GM19193 (cell line): ENCODE measurements at regions not wholly inside any gene's neighbourhood (a gene's known extent, or its start where the extent isn't known, plus 50 kb on each side); places are given as distances from the start of the nearest gene placed in this dataset.

Source experiments
- POLR2A ChIP-seq: IDR thresholded peaks from 4 replicates; pipeline ENCODE4 v1.6.1; 2011; ENCODE audit not compliant: insufficient read depth, insufficient read length; ENCODE audit errors: extremely low read depth

DNA sequence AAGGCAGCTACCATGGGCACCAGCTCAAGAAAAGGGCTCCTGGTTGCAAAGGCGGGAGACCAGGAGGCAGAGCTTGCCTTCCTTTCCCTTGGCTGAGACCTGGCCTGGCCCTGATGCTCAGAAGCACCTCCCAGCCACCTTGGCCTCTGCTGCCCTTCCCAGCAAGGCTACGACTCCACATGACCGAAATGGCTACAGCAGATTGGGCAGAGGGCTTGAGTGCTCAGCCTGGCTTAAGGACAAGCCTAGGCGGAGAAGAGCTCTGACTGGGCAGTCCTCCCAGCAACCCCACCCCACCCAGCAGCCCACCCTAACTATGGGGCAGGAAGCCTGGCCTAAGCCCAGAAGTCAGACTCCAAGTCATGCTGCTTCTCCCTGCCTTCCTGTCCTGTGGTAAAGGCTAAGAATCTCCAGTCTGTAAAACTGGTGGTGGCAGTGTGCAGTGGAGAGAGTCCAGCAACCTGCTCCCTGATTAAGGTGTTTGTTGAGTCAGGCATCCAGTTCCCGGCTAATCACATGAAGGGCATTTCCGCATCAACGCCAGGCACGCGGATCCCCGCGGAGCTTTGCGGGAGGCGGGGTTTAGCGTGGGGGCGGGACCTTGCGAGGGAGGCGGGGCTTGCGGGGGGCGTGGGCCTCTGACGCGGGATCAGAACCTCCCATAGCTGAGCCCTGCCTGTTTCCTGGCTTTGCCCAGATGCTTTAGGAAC, 256.0 kb downstream of the BCL11A start:
- no peak for TF ChIP-seq POLR2A

DNA sequence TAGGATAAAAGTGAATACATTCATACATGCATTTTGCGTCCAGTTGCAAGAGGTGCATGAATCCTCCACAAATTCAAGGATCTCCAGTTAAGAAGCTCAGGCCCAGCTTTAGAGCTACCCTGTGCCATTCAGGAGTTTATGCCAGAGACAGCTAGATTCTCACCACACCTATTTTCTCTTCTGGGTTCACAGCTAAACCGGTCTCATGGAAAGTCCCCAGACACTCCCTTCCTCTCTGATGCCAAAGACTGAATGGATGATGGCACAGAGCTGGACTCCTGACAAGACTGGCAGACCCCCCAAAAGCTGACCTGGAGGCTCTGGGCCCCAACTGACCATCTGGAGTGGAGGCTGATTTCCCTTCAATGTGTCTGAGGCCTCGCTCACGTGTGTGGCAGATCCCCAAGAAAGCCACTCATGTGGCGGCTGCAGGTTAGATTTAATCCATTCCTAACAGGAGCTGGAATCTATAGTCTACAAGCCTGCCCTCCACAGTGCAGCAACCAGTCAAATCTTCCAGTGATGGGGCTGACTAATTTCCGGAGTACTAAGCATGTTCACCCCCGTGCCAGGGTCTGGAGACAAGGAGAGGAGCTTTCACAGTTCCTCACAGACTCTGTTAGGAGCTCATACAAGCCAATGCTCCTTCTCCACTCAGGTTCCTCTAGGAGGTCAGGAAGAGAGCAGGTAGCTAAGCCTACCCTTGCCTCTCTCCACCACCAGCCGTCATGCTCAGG, 257.1 kb downstream of the BCL11A start:
- TF ChIP-seq POLR2A, result no peak

DNA sequence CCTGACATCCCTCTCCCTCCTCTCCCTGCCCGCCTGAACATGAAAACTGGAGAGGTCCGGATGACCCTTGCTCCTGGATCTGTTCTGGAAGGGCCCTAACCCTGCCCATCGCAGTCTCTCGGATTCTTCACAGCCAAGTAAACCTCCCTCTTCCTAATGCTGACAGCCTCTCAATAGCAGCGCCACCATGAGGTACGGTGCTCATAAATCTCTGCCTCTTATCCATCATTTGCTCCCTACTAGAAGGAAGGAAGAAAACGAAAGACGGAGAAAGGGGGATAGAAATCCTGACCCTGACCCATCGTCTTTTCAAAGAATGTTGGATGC, 257.9 kb downstream of the BCL11A start:
- TF ChIP-seq POLR2A, result no peak

DNA sequence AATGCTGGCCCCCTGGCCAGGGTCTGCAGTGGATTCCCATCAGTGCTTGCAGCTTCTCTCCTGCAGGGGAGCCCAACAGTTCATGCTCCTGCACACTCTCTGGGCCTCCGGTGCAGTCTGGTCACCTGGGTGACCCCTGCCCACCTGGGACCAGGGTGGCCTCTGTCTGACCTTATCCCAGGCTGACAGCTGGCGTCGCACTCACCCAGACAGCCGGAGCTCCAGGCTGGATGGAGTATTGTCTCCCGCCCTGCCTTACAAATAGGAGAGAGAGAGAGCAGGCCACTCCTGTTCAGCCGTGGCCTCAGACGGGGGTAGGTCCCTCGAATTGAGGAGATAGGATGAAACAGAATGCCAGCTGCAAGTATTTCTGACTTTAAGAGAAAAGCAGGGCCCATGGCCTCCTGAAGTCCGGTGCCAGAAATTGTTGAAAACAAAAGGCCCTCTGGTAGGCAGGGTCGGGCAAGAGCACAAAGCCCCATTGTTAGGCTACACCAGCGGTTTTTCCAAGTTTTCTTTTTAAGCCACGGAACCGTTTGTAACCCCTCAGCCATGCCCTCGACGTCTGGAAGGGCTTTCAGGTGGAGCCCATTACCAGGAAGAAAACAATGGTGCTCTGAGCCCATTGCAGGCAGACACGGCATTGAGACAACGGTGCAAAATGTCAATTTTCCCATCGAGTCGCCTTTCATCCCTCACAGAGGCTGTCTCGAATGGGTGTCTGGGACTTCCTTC, 258.4 kb downstream of the BCL11A start:
- TF ChIP-seq POLR2A, result no peak

DNA sequence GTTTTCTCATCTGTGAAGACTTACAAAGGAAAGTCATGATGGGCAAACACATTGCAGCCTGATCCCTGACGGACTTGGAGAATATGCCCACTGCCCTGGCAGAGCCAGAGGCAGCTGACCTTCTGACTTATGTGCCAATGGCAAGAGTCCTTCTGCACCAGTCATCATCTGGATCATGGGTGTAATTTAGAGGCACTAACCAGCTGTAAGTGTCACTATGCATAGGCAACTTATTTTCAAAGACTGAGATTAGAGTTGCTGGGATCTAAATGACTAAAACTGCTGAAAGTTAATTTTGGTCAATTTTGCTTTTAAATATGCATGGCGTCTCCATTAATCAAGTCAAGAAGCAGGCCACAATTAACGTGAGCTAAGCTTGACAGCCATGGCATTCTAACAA, 261.2 kb downstream of the BCL11A start:
- no peak for TF ChIP-seq POLR2A

DNA sequence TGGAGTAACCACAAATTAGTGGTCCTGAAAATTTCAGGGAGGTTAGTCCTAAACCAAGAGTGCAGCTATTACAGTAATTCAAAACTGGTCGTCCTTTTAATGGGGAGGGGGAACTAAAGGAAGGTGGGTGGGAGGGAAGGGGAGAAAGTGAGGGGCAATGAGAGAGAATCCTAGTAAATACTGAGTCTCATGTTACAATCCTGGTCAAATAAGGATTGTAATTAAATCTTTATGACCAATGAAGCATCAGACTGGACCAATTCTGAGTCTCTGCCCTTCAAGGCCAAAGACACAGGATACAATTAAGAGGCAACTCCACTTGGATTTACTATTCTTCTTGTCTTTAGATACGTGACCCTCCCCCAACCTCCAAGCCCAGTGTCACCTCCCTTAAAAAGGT, 262.9 kb downstream of the BCL11A start:
- no peak for TF ChIP-seq POLR2A

DNA sequence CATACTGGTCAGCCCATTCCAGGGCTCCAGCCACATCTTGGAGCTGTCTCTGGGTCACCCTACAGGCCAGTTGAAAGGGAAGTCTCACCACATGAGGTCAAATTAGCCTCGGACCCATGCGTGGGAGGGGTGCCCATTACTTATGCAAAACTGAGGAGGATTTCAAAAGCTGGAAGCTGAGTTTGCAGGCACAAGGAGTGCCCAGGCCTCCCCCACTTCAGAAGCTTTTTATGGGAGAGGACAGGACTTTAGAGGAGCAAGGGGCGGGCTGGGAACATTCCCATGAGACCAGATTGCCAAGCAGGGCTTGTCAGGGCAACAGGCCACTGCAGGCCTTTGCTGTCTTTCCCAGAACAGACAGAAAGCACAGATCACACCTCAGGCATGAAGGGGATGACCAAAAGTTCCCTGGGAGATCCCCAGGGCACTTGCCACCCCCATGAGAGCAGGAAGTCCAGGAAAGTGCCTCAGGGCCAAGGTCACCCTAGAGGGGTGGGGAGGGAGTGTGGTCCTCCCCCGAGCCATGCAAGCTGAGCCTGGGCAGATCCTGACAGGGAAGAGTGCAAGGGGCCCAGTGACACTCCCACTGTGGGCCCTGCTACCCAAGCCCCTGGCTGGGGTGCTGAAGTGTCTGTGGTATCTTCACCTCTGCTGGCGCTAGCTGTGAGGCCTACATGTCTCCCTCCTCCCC, 267.7 kb downstream of the BCL11A start:
- TF ChIP-seq POLR2A, result no peak

DNA sequence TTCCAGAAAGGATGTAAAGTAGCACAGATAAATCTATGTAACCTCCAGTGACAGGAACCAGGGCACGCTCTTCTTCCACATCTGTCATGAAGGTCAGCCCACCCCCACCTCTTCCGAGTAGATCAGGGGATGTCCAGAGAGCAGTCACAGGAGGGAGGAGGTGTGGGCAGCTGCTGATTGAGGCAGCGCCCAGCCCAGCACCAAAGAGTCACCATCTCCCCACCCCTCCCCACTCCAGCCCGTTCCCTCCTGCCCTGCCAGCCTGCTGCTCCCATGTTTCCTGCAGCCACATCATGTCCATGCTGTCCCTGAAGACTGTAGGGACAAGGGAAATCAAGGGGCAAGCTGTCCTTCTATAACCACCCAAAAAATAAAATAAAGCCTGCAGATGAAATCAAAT, 269.8 kb downstream of the BCL11A start:
- no peak for TF ChIP-seq POLR2A

DNA sequence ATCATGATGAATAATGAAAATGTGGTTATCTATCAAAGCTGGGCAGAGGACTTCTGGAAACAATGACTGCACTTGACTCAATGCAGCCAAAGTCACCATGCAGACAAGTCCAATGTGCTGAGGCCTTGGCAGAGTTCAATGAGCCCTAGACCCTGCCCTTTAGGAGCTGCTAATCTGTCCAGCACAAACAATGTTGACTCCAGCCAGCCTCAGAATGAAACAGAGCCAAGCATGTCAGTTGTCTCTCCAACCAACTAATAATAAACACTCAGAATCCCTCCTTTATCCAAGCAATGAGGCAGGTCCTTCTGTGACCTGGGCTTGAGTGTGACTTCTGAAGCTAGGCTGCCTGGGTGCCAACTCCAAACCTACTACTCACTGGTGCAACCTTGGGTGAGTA, 270.6 kb downstream of the BCL11A start:
- no peak for TF ChIP-seq POLR2A

DNA sequence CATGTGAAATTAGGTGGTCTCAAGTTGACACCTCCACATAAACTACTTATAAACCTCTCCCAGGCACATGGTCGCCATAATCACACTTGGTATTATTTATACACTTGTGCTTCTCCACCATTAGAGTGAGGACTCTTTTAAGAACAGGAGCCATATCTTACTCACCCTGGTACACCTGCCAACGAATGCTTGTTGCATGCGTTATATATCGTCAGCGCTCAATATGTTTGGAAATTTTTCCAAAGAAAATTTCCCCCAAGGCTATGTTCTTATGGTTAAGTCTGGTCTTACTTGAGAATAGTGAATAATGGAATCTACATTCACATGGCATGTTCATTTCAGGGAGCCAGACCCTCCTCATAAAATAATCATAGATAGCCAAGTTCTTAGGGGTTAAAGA, 271.7 kb downstream of the BCL11A start:
- TF ChIP-seq POLR2A, result no peak

DNA sequence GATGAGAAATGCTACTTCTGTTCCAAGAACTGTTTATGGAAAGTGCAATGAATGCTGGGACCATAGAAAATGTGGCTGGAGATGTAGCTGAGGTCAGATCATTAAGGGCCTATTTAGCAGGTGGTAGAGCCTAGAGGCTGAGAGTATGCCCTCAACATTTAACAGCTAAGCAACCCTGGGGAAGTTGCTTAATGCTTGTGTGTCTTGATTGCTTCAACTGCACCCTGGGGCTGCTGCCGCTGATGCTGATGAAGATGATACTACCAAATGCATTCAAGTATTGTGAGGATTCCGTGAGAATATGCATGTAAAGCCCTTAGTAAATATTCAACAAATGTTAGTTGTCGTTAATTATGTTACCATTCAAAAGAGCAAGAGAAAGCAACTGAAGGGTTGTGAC, 273.2 kb downstream of the BCL11A start:
- TF ChIP-seq POLR2A, result no peak

DNA sequence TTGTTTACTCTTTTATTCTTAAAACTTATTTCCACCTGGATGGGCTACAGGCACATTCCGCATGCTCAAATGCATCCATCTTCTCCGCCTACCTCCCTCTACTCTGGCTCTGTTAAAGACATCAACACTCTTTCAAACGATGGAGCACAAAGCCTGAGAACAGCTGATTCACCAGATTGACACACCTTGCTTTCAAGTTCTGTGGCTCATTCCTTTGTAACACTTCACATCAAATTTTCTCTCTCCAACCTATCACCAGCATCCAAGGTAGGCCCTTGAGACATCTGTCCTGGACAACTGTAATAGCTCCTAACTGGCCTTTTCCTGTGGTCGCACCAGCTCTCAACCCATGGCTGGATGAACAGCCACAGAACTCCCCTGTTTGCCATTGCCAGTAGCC, 274.5 kb downstream of the BCL11A start:
- no peak for TF ChIP-seq POLR2A

DNA sequence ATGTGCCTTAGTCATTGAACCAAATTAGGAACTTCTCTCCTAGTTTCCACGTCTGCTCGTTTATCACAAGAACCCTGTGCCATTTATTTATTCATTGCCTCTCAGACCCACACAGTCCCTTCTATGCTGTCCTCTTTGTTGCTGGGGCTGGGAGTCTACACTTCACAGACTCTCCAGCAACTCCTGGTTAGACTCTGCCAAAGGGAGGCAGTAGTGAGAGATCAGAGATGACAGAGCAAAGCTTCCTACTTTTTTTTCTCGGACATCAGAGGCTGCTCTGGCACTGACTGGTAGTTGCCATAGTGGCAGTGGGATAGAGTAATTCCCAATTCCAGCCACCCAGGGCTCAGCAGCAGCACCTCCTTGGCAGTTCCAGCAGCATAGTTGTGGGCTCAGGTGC, 277.5 kb downstream of the BCL11A start:
- no peak for TF ChIP-seq POLR2A

DNA sequence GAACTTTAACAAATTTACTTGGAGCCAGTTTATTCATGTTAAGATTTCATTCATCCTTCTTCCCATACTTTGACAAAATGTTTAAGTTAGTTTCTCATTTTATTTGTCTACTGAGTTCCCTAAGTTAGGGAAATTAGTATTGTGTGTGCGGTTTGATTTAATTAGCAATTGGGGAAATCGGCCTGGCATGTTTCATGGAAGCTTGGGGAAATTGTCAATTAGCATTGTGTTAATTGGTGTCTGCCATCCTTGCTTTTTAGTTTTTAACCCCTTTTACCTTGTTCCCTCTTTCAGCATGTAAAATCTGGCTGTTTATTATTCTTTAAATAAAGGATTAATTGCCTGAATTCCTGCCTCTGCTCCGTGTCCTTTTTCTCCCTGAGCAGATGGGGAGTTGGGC, 279.6 kb downstream of the BCL11A start:
- TF ChIP-seq POLR2A, result no peak

DNA sequence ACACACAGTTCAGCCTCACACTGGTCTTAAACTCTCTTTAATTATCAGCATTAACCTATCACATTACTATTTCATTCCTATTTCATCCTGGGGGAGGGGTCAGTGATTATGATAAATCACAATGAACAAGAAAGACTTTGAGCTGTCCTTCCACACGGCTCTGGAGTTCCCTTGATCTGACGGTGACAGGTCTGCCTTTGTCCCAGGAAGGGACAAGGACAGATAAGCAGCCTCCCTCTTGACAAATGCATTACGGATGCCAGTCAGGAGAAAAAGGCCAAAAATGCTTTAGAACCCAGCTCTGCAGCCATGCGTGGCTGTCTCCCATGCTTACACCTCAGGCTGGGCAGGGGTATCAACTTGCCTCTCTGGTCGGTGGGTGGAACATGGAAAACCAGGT, 281.7 kb downstream of the BCL11A start:
- TF ChIP-seq POLR2A, result no peak
